ENCODE measurements at regions not wholly inside any gene's neighbourhood (a gene's known extent, or its start where the extent isn't known, plus 50 kb on each side); places are given as distances from the start of the nearest gene placed in this dataset.

DNA sequence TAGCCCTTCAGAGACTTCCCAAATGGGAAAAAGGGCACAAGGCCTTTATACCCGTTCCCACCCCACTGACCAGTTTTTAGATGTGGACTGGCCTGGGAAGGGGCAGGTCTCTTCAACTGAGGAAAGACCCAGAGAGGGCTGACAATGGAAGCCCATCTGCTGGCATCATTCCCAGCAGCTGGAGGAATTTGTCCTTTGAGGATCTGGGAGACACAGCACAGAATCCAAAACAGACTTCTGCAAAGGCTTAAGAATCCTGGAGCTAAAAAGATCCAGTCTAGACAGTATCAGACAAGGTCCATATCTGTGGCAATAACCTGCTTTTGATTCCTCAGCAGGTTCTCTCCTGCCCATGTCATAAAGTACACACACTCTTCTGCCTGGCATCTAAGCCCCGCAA, 329.2 kb downstream of the TMEM167A start:
- no peaks in the 10 kb centered on the region for H3K4me1 ChIP-seq (ENCODE audit: insufficient read depth, low read length, poor library complexity, severe bottlenecking)
- H3K9me2 ChIP-seq (ENCODE audit: insufficient read depth, low read length): no peaks in the 10 kb centered on the region
- ChIA-PET POLR2A (no interaction called here), CTCF (ENCODE audit: unreplicated experiment) (interaction anchor here (0.6 kb wide), 1 partner anchor 13 kb away, joined by 3 read pairs; no protein-coding TSS in a partner anchor)
- no peaks in the 10 kb centered on the region for H3K9me3 ChIP-seq (ENCODE audit: low read length)
- TF ChIP-seq EZH2phosphoT487 (IDR thresholded peaks at IDR 0.05; ENCODE audit: borderline replicate concordance, low read depth, low read length): no peak
- no peak for TF ChIP-seq CTCF (conservative IDR thresholded peaks at IDR 0.05; ENCODE audit: low read length)
- DNase-seq (ENCODE audit: low spot score): no peak
- no TSS peak for BruUV-seq (replicated peaks)
- H3K27ac ChIP-seq (ENCODE audit: low read depth, low read length, poor library complexity, severe bottlenecking): no peak overlapping the region
- no peaks in the 10 kb centered on the region for H3K36me3 ChIP-seq (ENCODE audit: insufficient read depth, low read length)
- no peak overlapping the region for H2AFZ ChIP-seq (ENCODE audit: low read length)
- no peak overlapping the region for H3K4me3 ChIP-seq (ENCODE audit: low read depth, low read length, poor library complexity, severe bottlenecking)
- intact Hi-C loops (cut with micrococcal nuclease; ENCODE audit: unreplicated experiment): no loop called here
- no peaks in the 10 kb centered on the region; the same call in 1 of the 2 replicates for H3K79me2 ChIP-seq (ENCODE audit: insufficient read depth, low read depth, low read length)
- no peak overlapping the region for H3K4me2 ChIP-seq (ENCODE audit: low read length)
- H4K20me1 ChIP-seq (ENCODE audit: insufficient read depth, low read length): no peaks in the 10 kb centered on the region

- CTCF ChIA-PET (ENCODE audit: unreplicated experiment): no interaction called here
- BruUV-seq (replicated peaks): no TSS peak
- Histone ChIP-seq H2AFZ (ENCODE audit: low read length) (no peak overlapping the region), H3K4me1 (ENCODE audit: insufficient read depth, low read length, poor library complexity, severe bottlenecking) (no peaks in the 10 kb centered on the region), H3K4me2 (ENCODE audit: low read length) (no peak overlapping the region), H3K79me2 (ENCODE audit: insufficient read depth, low read depth, low read length) (no peaks in the 10 kb centered on the region; the same call in 1 of the 2 replicates), H3K9me3 (ENCODE audit: low read length) (no peaks in the 10 kb centered on the region), H3K9me2 (ENCODE audit: insufficient read depth, low read length) (no peaks in the 10 kb centered on the region), H3K36me3 (ENCODE audit: insufficient read depth, low read length) (no peaks in the 10 kb centered on the region), H3K27ac (ENCODE audit: low read depth, low read length, poor library complexity, severe bottlenecking) (no peak overlapping the region), H4K20me1 (ENCODE audit: insufficient read depth, low read length) (no peaks in the 10 kb centered on the region), H3K4me3 (ENCODE audit: low read depth, low read length, poor library complexity, severe bottlenecking) (no peak overlapping the region)
- intact Hi-C loops (cut with micrococcal nuclease; ENCODE audit: unreplicated experiment): no loop called here
- POLR2A ChIA-PET: no interaction called here
- TF ChIP-seq EZH2phosphoT487 (IDR thresholded peaks at IDR 0.05; ENCODE audit: borderline replicate concordance, low read depth, low read length) (no peak), CTCF (conservative IDR thresholded peaks at IDR 0.05; ENCODE audit: low read length) (no peak)
- no peak for DNase-seq (ENCODE audit: low spot score)
Measured at GRCh38 chr5:82745016-82745415, 332.2 kb downstream of the TMEM167A start.

GRCh38 chr5:82738681-82739269, 338.4 kb downstream of the TMEM167A start:
- Histone ChIP-seq H4K20me1 (ENCODE audit: insufficient read depth, low read length) (no peaks in the 10 kb centered on the region), H3K4me3 (ENCODE audit: low read depth, low read length, poor library complexity, severe bottlenecking) (no peak overlapping the region), H3K27ac (ENCODE audit: low read depth, low read length, poor library complexity, severe bottlenecking) (no peak overlapping the region), H3K36me3 (ENCODE audit: insufficient read depth, low read length) (no peaks in the 10 kb centered on the region), H3K9me3 (ENCODE audit: low read length) (no peaks in the 10 kb centered on the region), H3K4me2 (ENCODE audit: low read length) (no peak overlapping the region), H2AFZ (ENCODE audit: low read length) (no peak overlapping the region), H3K4me1 (ENCODE audit: insufficient read depth, low read length, poor library complexity, severe bottlenecking) (no peaks in the 10 kb centered on the region), H3K9me2 (ENCODE audit: insufficient read depth, low read length) (no peaks in the 10 kb centered on the region), H3K79me2 (ENCODE audit: insufficient read depth, low read depth, low read length) (no peaks in the 10 kb centered on the region)
- ChIA-PET CTCF (ENCODE audit: unreplicated experiment) (no interaction called here), POLR2A (no interaction called here)
- intact Hi-C loops (cut with micrococcal nuclease; ENCODE audit: unreplicated experiment): no loop called here
- DNase-seq (ENCODE audit: low spot score): no peak
- TF ChIP-seq CTCF (conservative IDR thresholded peaks at IDR 0.05; ENCODE audit: low read length): no peak
- TF ChIP-seq EZH2phosphoT487 (IDR thresholded peaks at IDR 0.05; ENCODE audit: borderline replicate concordance, low read depth, low read length): no peak
- no TSS peak for BruUV-seq (replicated peaks)
